ENCODE measurements at regions not wholly inside any gene's neighbourhood (a gene's known extent, or its start where the extent isn't known, plus 50 kb on each side); places are given as distances from the start of the nearest gene placed in this dataset.

DNA sequence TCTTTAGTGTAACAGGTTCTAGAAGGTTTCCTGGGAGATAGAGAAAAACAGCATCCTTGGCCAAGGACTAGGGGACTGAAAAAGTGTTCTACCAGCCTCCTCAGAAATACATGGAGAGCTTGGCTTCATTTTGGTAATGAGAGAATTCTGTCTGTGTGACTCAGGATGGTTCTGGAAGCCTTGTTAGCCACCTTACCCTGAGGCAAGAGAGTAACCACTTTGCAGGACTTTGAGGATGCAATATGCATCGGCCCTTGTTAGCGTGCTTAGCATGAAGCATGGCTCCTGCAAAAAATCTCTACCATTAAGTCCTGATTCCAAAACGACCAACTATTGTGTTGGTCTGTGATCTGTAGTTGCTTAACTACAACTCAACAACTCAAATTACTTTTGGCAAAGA lies 79.8 kb downstream of the C1QL2 start:
- no peak for TF ChIP-seq CTCF (IDR thresholded peaks at IDR 0.05; ENCODE audit: extremely low read depth, insufficient read depth, missing control alignments)
- in situ Hi-C loops (cut with MboI; ENCODE audit: low pct_unique_long_range_greater_than_20kb, low sequenced_read_pairs, unreplicated experiment), result no loop called here
- no peak for DNase-seq (ENCODE audit: low spot score)

DNA sequence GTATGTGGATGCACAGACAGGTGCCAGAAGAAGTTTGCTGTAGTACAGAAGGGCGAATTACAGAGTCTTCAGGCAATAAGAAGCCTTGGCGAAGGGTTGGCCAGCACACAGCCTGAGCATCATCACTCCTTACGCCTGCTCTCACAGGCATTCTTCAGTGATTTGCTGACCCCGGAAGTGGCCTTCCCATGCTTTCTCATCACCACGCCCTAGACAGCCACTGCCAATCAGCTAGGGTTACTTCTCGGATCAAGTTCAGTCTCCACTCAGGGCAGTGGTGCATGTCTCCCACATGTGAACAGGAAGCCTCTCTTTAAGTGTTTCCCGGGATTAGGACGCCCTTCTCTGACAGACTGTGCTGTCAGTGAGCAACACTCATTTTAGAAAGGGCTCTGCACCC lies 81.8 kb downstream of the C1QL2 start:
- in situ Hi-C loops (cut with MboI; ENCODE audit: low pct_unique_long_range_greater_than_20kb, low sequenced_read_pairs, unreplicated experiment), result no loop called here
- DNase-seq (ENCODE audit: low spot score), result no peak
- no peak for TF ChIP-seq CTCF (IDR thresholded peaks at IDR 0.05; ENCODE audit: extremely low read depth, insufficient read depth, missing control alignments)

GRCh38 chr2:119073213-119073612 lies 85.3 kb downstream of the C1QL2 start:
- in situ Hi-C loops (cut with MboI; ENCODE audit: low pct_unique_long_range_greater_than_20kb, low sequenced_read_pairs, unreplicated experiment), result no loop called here
- no peak for DNase-seq (ENCODE audit: low spot score)
- TF ChIP-seq CTCF (IDR thresholded peaks at IDR 0.05; ENCODE audit: extremely low read depth, insufficient read depth, missing control alignments), result no peak

GRCh38 chr2:119071476-119071875 lies 87.1 kb downstream of the C1QL2 start:
- no peak for TF ChIP-seq CTCF (IDR thresholded peaks at IDR 0.05; ENCODE audit: extremely low read depth, insufficient read depth, missing control alignments)
- in situ Hi-C loops (cut with MboI; ENCODE audit: low pct_unique_long_range_greater_than_20kb, low sequenced_read_pairs, unreplicated experiment), result no loop called here
- DNase-seq (ENCODE audit: low spot score), result no peak

- in situ Hi-C loops (cut with MboI; ENCODE audit: low pct_unique_long_range_greater_than_20kb, low sequenced_read_pairs, unreplicated experiment), result no loop called here
- DNase-seq (ENCODE audit: low spot score), result no peak
- TF ChIP-seq CTCF (IDR thresholded peaks at IDR 0.05; ENCODE audit: extremely low read depth, insufficient read depth, missing control alignments), result no peak
Measured at GRCh38 chr2:119069781-119070180, 88.8 kb downstream of the C1QL2 start.

GRCh38 chr2:119068154-119068725 lies 90.3 kb downstream of the C1QL2 start:
- in situ Hi-C loops (cut with MboI; ENCODE audit: low pct_unique_long_range_greater_than_20kb, low sequenced_read_pairs, unreplicated experiment), result no loop called here
- no peak for TF ChIP-seq CTCF (IDR thresholded peaks at IDR 0.05; ENCODE audit: extremely low read depth, insufficient read depth, missing control alignments)
- no peak for DNase-seq (ENCODE audit: low spot score)
